HG02852 (cell line): ENCODE measurements at regions not wholly inside any gene's neighbourhood (a gene's known extent, or its start where the extent isn't known, plus 50 kb on each side); places are given as distances from the start of the nearest gene placed in this dataset.

Experiments used
- ATAC-seq: cut with Tn5 transposase; IDR thresholded peaks from one replicate; pipeline ENCODE4 v1.9.1; 2021; ENCODE audit warnings: mild to moderate bottlenecking, moderate library complexity; ENCODE audit not compliant: unreplicated experiment

GRCh38 chr18:41553716-41554115, 401.3 kb upstream of the PIK3C3 start:
- no peak for ATAC-seq

- no peak for ATAC-seq
Measured at GRCh38 chr18:41548521-41549260, 406.3 kb upstream of the PIK3C3 start.

GRCh38 chr18:41545091-41545888, 409.7 kb upstream of the PIK3C3 start:
- ATAC-seq = no peak

GRCh38 chr18:41543815-41544214, 411.2 kb upstream of the PIK3C3 start:
- no peak for ATAC-seq

- no peak for ATAC-seq
Measured at GRCh38 chr18:41540237-41540871, 414.7 kb upstream of the PIK3C3 start.

GRCh38 chr18:41538751-41539150, 416.3 kb upstream of the PIK3C3 start:
- ATAC-seq = no peak

GRCh38 chr18:41537666-41538065, 417.4 kb upstream of the PIK3C3 start:
- no peak for ATAC-seq

GRCh38 chr18:41532344-41533086, 422.5 kb upstream of the PIK3C3 start:
- ATAC-seq = no peak

- no peak for ATAC-seq
Measured at GRCh38 chr18:41530970-41531369, 424.1 kb upstream of the PIK3C3 start.

GRCh38 chr18:41529093-41529492, 425.9 kb upstream of the PIK3C3 start:
- no peak for ATAC-seq

GRCh38 chr18:41526054-41526453, 429.0 kb upstream of the PIK3C3 start:
- no peak for ATAC-seq

- no peak for ATAC-seq
Measured at GRCh38 chr18:41524674-41525470, 430.2 kb upstream of the PIK3C3 start.

GRCh38 chr18:41517142-41517541, 437.9 kb upstream of the PIK3C3 start:
- ATAC-seq = no peak

GRCh38 chr18:41513438-41513837, 441.6 kb upstream of the PIK3C3 start:
- no peak for ATAC-seq

GRCh38 chr18:41504316-41504715, 450.7 kb upstream of the PIK3C3 start:
- ATAC-seq = no peak

- no peak for ATAC-seq
Measured at GRCh38 chr18:41501848-41502247, 453.2 kb upstream of the PIK3C3 start.

- ATAC-seq = no peak
Measured at GRCh38 chr18:41499345-41499744, 455.7 kb upstream of the PIK3C3 start.

GRCh38 chr18:41490861-41491260, 464.2 kb upstream of the PIK3C3 start:
- ATAC-seq = no peak

- ATAC-seq = no peak
Measured at GRCh38 chr18:41486575-41486974, 468.5 kb upstream of the PIK3C3 start.

- no peak for ATAC-seq
Measured at GRCh38 chr18:41484069-41484468, 471.0 kb upstream of the PIK3C3 start.
